ENCODE measurements at regions not wholly inside any gene's neighbourhood (a gene's known extent, or its start where the extent isn't known, plus 50 kb on each side); places are given as distances from the start of the nearest gene placed in this dataset.

- intact Hi-C loops (cut with DNase I; ENCODE audit: low total_unique reads): no loop called here
- 40 to 69% (median 51%) methylated on average over 6 of the region's 6 CpGs for WGBS, 5 donors
- Histone ChIP-seq H3K9me3 (no peaks in the 10 kb centered on the region), H3K27ac (no peak overlapping the region), H3K36me3 (no peaks in the 10 kb centered on the region), H3K27me3 (no peaks in the 10 kb centered on the region), H3K4me1 (peaks cover 0 to 4% (median 0%) of the 10 kb centered on the region in 4 donors), H3K4me3 (no peak overlapping the region)
- peak in 1 of 4 donors; percentile 18 for TF ChIP-seq POLR2A (IDR thresholded peaks at IDR 0.05)
- TF ChIP-seq, protein P1, sequence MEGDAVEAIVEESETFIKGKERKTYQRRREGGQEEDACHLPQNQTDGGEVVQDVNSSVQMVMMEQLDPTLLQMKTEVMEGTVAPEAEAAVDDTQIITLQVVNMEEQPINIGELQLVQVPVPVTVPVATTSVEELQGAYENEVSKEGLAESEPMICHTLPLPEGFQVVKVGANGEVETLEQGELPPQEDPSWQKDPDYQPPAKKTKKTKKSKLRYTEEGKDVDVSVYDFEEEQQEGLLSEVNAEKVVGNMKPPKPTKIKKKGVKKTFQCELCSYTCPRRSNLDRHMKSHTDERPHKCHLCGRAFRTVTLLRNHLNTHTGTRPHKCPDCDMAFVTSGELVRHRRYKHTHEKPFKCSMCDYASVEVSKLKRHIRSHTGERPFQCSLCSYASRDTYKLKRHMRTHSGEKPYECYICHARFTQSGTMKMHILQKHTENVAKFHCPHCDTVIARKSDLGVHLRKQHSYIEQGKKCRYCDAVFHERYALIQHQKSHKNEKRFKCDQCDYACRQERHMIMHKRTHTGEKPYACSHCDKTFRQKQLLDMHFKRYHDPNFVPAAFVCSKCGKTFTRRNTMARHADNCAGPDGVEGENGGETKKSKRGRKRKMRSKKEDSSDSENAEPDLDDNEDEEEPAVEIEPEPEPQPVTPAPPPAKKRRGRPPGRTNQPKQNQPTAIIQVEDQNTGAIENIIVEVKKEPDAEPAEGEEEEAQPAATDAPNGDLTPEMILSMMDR (IDR thresholded peaks at IDR 0.05): no peak
- no peak for TF ChIP-seq POLR2AphosphoS5 (IDR thresholded peaks at IDR 0.05)
- no peak for TF ChIP-seq EP300 (IDR thresholded peaks at IDR 0.05)
- DNase-seq: no peak
Observed at GRCh38 chr10:58070956-58071355, 196.7 kb downstream of the IPMK start.

DNA sequence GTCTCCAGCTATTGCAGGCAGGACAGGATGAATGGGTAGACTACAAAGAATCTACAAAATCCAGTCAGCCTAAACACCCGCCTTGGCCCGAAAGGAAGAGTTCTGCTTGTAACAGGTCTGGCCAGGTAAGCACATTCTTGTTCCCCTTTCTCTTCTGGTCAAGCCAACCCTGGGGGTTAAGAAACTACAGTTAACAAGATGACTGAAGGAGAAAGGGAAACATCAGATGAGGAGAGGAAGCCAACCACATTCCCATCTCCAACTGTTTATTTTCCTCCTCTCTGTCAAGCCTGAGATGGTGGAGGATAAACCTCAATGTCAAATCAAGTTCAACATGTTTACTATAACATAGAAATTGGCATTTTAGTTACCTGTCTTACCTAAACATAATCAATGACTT lies 198.9 kb downstream of the IPMK start:
- Histone ChIP-seq H3K27me3 (no peaks in the 10 kb centered on the region), H3K27ac (no peak overlapping the region), H3K9me3 (no peaks in the 10 kb centered on the region), H3K36me3 (no peaks in the 10 kb centered on the region), H3K4me1 (peaks cover 0 to under 1% (median 0%) of the 10 kb centered on the region in 4 donors), H3K4me3 (no peak overlapping the region)
- DNase-seq: no peak
- 89 to 100% (median 90%) methylated on average over 2 of the region's 2 CpGs for WGBS, 5 donors
- TF ChIP-seq EP300 (IDR thresholded peaks at IDR 0.05) (no peak), POLR2AphosphoS5 (IDR thresholded peaks at IDR 0.05) (no peak), POLR2A (IDR thresholded peaks at IDR 0.05) (no peak)
- TF ChIP-seq, protein P1 (IDR thresholded peaks at IDR 0.05): no peak
- intact Hi-C loops (cut with DNase I; ENCODE audit: low total_unique reads): loop anchor here (10.0 kb wide), 1 partner anchor 724 kb away; no protein-coding TSS in a partner anchor

DNA sequence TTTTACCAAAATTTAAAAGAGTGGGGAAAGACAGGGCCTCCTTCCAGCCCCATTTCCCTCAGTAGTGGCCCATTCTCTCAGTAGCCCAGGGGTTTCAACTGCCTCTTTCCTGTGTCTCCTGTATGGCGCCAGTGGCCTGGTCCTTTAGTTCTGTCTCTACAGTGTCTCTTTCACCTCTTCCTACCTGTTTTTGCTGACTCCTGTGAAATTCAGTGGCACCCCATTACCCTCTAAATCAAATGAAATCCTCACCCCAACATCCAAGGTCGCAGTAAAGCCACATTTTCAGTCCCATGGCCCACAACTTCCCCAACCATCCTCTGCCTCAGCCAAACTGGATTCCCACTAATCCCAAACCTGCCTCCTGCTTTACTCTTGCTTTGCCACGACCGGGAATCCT lies 200.7 kb downstream of the IPMK start:
- WGBS, 5 donors: 67 to 87% (median 78%) methylated on average over 3 to 4 of the region's 4 CpGs
- intact Hi-C loops (cut with DNase I; ENCODE audit: low total_unique reads): loop anchor here (10.0 kb wide), 1 partner anchor 722 kb away; no protein-coding TSS in a partner anchor
- Histone ChIP-seq H3K27ac (no peak overlapping the region), H3K9me3 (no peaks in the 10 kb centered on the region), H3K27me3 (no peaks in the 10 kb centered on the region), H3K36me3 (no peaks in the 10 kb centered on the region), H3K4me1 (peaks cover 0 to 6% (median 0%) of the 10 kb centered on the region in 4 donors), H3K4me3 (no peak overlapping the region)
- no peak for DNase-seq
- no peak for TF ChIP-seq POLR2AphosphoS5 (IDR thresholded peaks at IDR 0.05)
- no peak for TF ChIP-seq EP300 (IDR thresholded peaks at IDR 0.05)
- TF ChIP-seq POLR2A (IDR thresholded peaks at IDR 0.05): no peak
- TF ChIP-seq, protein P1 (IDR thresholded peaks at IDR 0.05): no peak

- DNase-seq: no peak
- WGBS, 5 donors: 52 to 69% (median 59%) methylated on average over 4 of the region's 4 CpGs
- H3K9me3 ChIP-seq: no peaks in the 10 kb centered on the region
- H3K4me3 ChIP-seq: no peak overlapping the region
- no peaks in the 10 kb centered on the region for H3K27me3 ChIP-seq
- no peaks in the 10 kb centered on the region for H3K36me3 ChIP-seq
- no peak overlapping the region for H3K27ac ChIP-seq
- TF ChIP-seq EP300 (IDR thresholded peaks at IDR 0.05): no peak
- TF ChIP-seq, protein P1 (IDR thresholded peaks at IDR 0.05): no peak
- peaks cover 0 to 6% (median 0%) of the 10 kb centered on the region in 4 donors for H3K4me1 ChIP-seq
- intact Hi-C loops (cut with DNase I; ENCODE audit: low total_unique reads): loop anchor here (10.0 kb wide), 1 partner anchor 721 kb away; no protein-coding TSS in a partner anchor
Observed at GRCh38 chr10:58066126-58066525, 201.6 kb downstream of the IPMK start.

All from stomach (tissue), 8 donors.